ENCODE measurements at regions not wholly inside any gene's neighbourhood (a gene's known extent, or its start where the extent isn't known, plus 50 kb on each side); places are given as distances from the start of the nearest gene placed in this dataset.

DNA sequence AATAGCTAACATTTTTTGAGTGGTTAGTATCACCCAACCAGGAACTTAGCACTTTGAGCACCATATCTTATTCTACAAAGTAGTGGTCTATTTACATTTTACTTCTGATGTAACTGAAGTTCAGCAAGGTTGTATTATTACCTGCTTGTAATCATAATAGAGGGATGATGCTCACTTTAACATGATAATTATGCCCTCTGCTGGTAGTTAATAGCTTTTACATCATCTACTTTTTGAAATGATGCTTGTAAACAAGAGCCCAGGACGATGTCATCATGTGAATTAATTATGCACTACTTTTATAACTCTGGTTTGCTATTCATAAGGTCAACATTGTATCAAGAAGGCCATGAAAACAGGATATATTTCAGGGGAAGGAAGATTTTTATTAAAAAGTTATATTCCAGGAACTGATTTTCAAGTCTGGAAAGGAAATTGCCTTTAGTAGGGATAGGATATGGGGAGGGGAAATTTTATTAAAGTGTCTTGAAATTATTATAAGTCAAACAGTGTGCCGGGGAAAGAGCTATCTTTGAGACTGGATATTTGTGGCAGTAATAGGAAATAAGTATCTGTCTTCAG lies 80.3 kb upstream of the SCIN start:
- H3K9me1 ChIP-seq (replicated peaks; ENCODE audit: control insufficient read depth, extremely low read depth, insufficient read depth, low read length) = no peaks in the 10 kb centered on the region
- no peak overlapping the region for H3K4me3 ChIP-seq (replicated peaks in 1 of 3; ENCODE audit: insufficient read depth in 1 of 3, low read depth in 1 of 3, low read length in 3 of 3)
- no peaks in the 10 kb centered on the region for H3K36me3 ChIP-seq (ENCODE audit: control insufficient read depth in 2 of 2, extremely low read depth in 1 of 2, insufficient read depth in 2 of 2, low read length in 2 of 2)
- no peak overlapping the region for H3K4me2 ChIP-seq (ENCODE audit: insufficient read depth, low read length)
- H4K20me1 ChIP-seq (replicated peaks; ENCODE audit: control insufficient read depth, extremely low read depth, insufficient read depth, low read length) = no peaks in the 10 kb centered on the region
- peak; percentile 74 for FAIRE-seq
- H3K27ac ChIP-seq (ENCODE audit: insufficient read depth, low read depth, low read length) = no peak overlapping the region
- H2AFZ ChIP-seq (ENCODE audit: low read depth, low read length) = no peak overlapping the region
- CTCF ChIA-PET = interaction anchor here (0.7 to 2.5 kb wide), 55 partner anchors 9 to 1117 kb away, joined by 3 to 282 read pairs (median 5); partner anchors contain the start of genes THSD7A and VWDE
- dilution Hi-C loops (cut with MboI; ENCODE audit: extremely low pct_ligation_motif_present, low sequenced_read_pairs) (no loop called here), intact Hi-C loops (cut with micrococcal nuclease) (loop anchor here (1.0 to 5.0 kb wide), 5 partner anchors 32 to 1063 kb away; no protein-coding TSS in a partner anchor)
- no peaks in the 10 kb centered on the region for H3K27me3 ChIP-seq (ENCODE audit: control insufficient read depth in 2 of 2, insufficient read depth in 2 of 2, low read length in 2 of 2)
- no peaks in the 10 kb centered on the region for H3K79me2 ChIP-seq (ENCODE audit: control insufficient read depth, insufficient read depth, low read length)
- no peak overlapping the region for H3K9ac ChIP-seq (replicated peaks; ENCODE audit: extremely low read depth, insufficient read depth, low read length)
- no peak for TF ChIP-seq EZH2 (IDR thresholded peaks at IDR 0.05; ENCODE audit: borderline replicate concordance, low read depth, low read length, severe bottlenecking)
- TF ChIP-seq CTCF (IDR thresholded peaks at IDR 0.05; ENCODE audit: extremely low read depth in 1 of 2, insufficient read depth in 1 of 2, low read depth in 1 of 2, low read length in 2 of 2) = peak; percentile 25 to 28
- POLR2A ChIA-PET = interaction anchor here (1.3 kb wide), 1 partner anchor 32 kb away, joined by 3 read pairs; no protein-coding TSS in a partner anchor
- DNase-seq (ENCODE audit: low read depth, low spot score) = peak; percentile 48
- no TSS peak for BruUV-seq (replicated peaks)
- no peaks in the 10 kb centered on the region for H3K9me3 ChIP-seq (replicated peaks; ENCODE audit: control insufficient read depth, insufficient read depth, low read length)
- no peaks in the 10 kb centered on the region for H3K4me1 ChIP-seq (ENCODE audit: control insufficient read depth, extremely low read depth, insufficient read depth, low read length)

DNA sequence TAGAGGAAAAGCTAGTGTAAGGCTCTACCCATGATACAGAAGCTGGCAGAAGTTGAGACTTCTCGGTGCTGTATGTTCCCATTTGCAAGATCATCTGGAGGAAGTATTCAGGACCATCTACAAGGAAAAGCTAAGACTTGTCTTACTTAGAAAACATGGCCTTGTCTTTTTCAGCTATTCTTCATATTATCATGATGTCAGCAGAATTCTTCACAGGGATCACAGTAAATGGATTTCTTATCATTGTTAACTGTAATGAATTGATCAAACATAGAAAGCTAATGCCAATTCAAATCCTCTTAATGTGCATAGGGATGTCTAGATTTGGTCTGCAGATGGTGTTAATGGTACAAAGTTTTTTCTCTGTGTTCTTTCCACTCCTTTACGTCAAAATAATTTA lies 79.6 kb upstream of the SCIN start:
- H3K36me3 ChIP-seq (ENCODE audit: control insufficient read depth in 2 of 2, extremely low read depth in 1 of 2, insufficient read depth in 2 of 2, low read length in 2 of 2) = no peaks in the 10 kb centered on the region
- H3K4me3 ChIP-seq (replicated peaks in 1 of 3; ENCODE audit: insufficient read depth in 1 of 3, low read depth in 1 of 3, low read length in 3 of 3) = no peak overlapping the region
- DNase-seq (ENCODE audit: low read depth, low spot score) (no peak), FAIRE-seq (no peak)
- no peaks in the 10 kb centered on the region for H3K79me2 ChIP-seq (ENCODE audit: control insufficient read depth, insufficient read depth, low read length)
- TF ChIP-seq EZH2 (IDR thresholded peaks at IDR 0.05; ENCODE audit: borderline replicate concordance, low read depth, low read length, severe bottlenecking) = no peak
- no peak for TF ChIP-seq POLR2A (IDR thresholded peaks at IDR 0.05; ENCODE audit: low read depth, low read length)
- TF ChIP-seq MYC (IDR thresholded peaks at IDR 0.05; ENCODE audit: low read depth, low read length) = no peak
- TF ChIP-seq JUN (IDR thresholded peaks at IDR 0.05; ENCODE audit: borderline replicate concordance, insufficient read depth, insufficient read length, low read depth) = no peak
- TF ChIP-seq FOS (IDR thresholded peaks at IDR 0.05; ENCODE audit: borderline replicate concordance, insufficient read depth, low read length) = no peak
- TF ChIP-seq POLR2AphosphoS5 (IDR thresholded peaks at IDR 0.05; ENCODE audit: insufficient read depth, low read depth, low read length) = no peak
- TF ChIP-seq CTCF (IDR thresholded peaks at IDR 0.05; ENCODE audit: extremely low read depth in 1 of 2, insufficient read depth in 1 of 2, low read depth in 1 of 2, low read length in 2 of 2) = no peak
- TF ChIP-seq, protein P1, sequence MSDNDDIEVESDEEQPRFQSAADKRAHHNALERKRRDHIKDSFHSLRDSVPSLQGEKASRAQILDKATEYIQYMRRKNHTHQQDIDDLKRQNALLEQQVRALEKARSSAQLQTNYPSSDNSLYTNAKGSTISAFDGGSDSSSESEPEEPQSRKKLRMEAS (IDR thresholded peaks at IDR 0.05; ENCODE audit: insufficient read depth, insufficient read length) = no peak
- no peak for TF ChIP-seq GATA2 (IDR thresholded peaks at IDR 0.05; ENCODE audit: insufficient read depth, insufficient read length, low read depth, low read length)
- dilution Hi-C loops (cut with MboI; ENCODE audit: extremely low pct_ligation_motif_present, low sequenced_read_pairs) (no loop called here), intact Hi-C loops (cut with micrococcal nuclease) (loop anchor here (1.0 to 5.0 kb wide), 5 partner anchors 33 to 1064 kb away; no protein-coding TSS in a partner anchor)
- ChIA-PET POLR2A (interaction anchor here (1.3 kb wide), 1 partner anchor 33 kb away, joined by 3 read pairs; no protein-coding TSS in a partner anchor), CTCF (interaction anchor here (0.7 to 2.5 kb wide), 24 partner anchors 9 to 1135 kb away, joined by 3 to 282 read pairs (median 12); partner anchors contain the start of genes THSD7A and VWDE)
- no peak overlapping the region for H3K9ac ChIP-seq (replicated peaks; ENCODE audit: extremely low read depth, insufficient read depth, low read length)
- H3K4me1 ChIP-seq (ENCODE audit: control insufficient read depth, extremely low read depth, insufficient read depth, low read length) = no peaks in the 10 kb centered on the region
- H3K27me3 ChIP-seq (ENCODE audit: control insufficient read depth in 2 of 2, insufficient read depth in 2 of 2, low read length in 2 of 2) = no peaks in the 10 kb centered on the region
- no TSS peak for BruUV-seq (replicated peaks)
- H3K9me1 ChIP-seq (replicated peaks; ENCODE audit: control insufficient read depth, extremely low read depth, insufficient read depth, low read length) = no peaks in the 10 kb centered on the region
- no peak overlapping the region for H3K27ac ChIP-seq (ENCODE audit: insufficient read depth, low read depth, low read length)
- H4K20me1 ChIP-seq (replicated peaks; ENCODE audit: control insufficient read depth, extremely low read depth, insufficient read depth, low read length) = no peaks in the 10 kb centered on the region
- no peak overlapping the region for H3K4me2 ChIP-seq (ENCODE audit: insufficient read depth, low read length)
- H2AFZ ChIP-seq (ENCODE audit: low read depth, low read length) = no peak overlapping the region
- no peaks in the 10 kb centered on the region for H3K9me3 ChIP-seq (replicated peaks; ENCODE audit: control insufficient read depth, insufficient read depth, low read length)
